ENCODE measurements at regions not wholly inside any gene's neighbourhood (a gene's known extent, or its start where the extent isn't known, plus 50 kb on each side); places are given as distances from the start of the nearest gene placed in this dataset.

- TF ChIP-seq ZFP3 (CRISPR knock-in tag; IDR thresholded peaks at IDR 0.05) (no peak), GLIS3 (CRISPR knock-in tag; IDR thresholded peaks at IDR 0.05) (no peak), BACH2 (CRISPR knock-in tag; IDR thresholded peaks at IDR 0.05; ENCODE audit: borderline replicate concordance) (no peak), ZFP30 (CRISPR knock-in tag; IDR thresholded peaks at IDR 0.05) (no peak), ISL1 (CRISPR knock-in tag; IDR thresholded peaks at IDR 0.05) (no peak), CSDC2 (CRISPR knock-in tag; IDR thresholded peaks at IDR 0.05) (no peak)
- TF ChIP-seq, protein P1, sequence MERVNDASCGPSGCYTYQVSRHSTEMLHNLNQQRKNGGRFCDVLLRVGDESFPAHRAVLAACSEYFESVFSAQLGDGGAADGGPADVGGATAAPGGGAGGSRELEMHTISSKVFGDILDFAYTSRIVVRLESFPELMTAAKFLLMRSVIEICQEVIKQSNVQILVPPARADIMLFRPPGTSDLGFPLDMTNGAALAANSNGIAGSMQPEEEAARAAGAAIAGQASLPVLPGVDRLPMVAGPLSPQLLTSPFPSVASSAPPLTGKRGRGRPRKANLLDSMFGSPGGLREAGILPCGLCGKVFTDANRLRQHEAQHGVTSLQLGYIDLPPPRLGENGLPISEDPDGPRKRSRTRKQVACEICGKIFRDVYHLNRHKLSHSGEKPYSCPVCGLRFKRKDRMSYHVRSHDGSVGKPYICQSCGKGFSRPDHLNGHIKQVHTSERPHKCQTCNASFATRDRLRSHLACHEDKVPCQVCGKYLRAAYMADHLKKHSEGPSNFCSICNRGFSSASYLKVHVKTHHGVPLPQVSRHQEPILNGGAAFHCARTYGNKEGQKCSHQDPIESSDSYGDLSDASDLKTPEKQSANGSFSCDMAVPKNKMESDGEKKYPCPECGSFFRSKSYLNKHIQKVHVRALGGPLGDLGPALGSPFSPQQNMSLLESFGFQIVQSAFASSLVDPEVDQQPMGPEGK (CRISPR knock-in tag; IDR thresholded peaks at IDR 0.05; ENCODE audit: borderline replicate concordance) = no peak
These were observed 812.9 kb downstream of the NLGN4X start for GRCh38 chrX:5415738-5416137.
